Mesothelial cell of epicardium (in vitro differentiated cells): ENCODE measurements at regions not wholly inside any gene's neighbourhood (a gene's known extent, or its start where the extent isn't known, plus 50 kb on each side); places are given as distances from the start of the nearest gene placed in this dataset.
"Not testable (repeated sequence)": the region's sequence is repeated elsewhere in the genome, so short reads cannot be mapped to it uniquely, and the experiment has no call there.

Experiments used
- DNase-seq, 2 experiments: peaks; one replicate each; pipeline ENCODE4 v3.0.0; 2021; ENCODE audit warnings: low spot score in 2 of 2; ENCODE audit not compliant: unreplicated experiment in 2 of 2
- H3K27ac Mint-ChIP-seq: 2 replicates; pipeline ENCODE4 v1.8.0; 2021; ENCODE audit warnings: mixed read lengths
- H3K27me3 Mint-ChIP-seq: 2 replicates; pipeline ENCODE4 v1.8.0; 2021; ENCODE audit warnings: low read depth, mixed read lengths
- H3K36me3 Mint-ChIP-seq: 2 replicates; pipeline ENCODE4 v1.8.0; 2021; ENCODE audit warnings: mixed read lengths
- H3K4me1 Mint-ChIP-seq: 2 replicates; pipeline ENCODE4 v1.8.0; 2021; ENCODE audit warnings: mixed read lengths
- H3K4me3 Mint-ChIP-seq: 2 replicates; pipeline ENCODE4 v1.8.0; 2021; ENCODE audit warnings: mild to moderate bottlenecking, moderate library complexity, mixed read lengths
- H3K9me3 Mint-ChIP-seq: 2 replicates; pipeline ENCODE4 v1.8.0; 2021; ENCODE audit warnings: mixed read lengths
- TF ChIP-seq, protein P1 (sequence below): fragments of 200-600 bp; sonication (generic); IDR thresholded peaks from one replicate; pipeline ENCODE4 v1.5.0; 2021; ENCODE audit warnings: antibody characterized with exemption; ENCODE audit not compliant: unreplicated experiment

DNA sequence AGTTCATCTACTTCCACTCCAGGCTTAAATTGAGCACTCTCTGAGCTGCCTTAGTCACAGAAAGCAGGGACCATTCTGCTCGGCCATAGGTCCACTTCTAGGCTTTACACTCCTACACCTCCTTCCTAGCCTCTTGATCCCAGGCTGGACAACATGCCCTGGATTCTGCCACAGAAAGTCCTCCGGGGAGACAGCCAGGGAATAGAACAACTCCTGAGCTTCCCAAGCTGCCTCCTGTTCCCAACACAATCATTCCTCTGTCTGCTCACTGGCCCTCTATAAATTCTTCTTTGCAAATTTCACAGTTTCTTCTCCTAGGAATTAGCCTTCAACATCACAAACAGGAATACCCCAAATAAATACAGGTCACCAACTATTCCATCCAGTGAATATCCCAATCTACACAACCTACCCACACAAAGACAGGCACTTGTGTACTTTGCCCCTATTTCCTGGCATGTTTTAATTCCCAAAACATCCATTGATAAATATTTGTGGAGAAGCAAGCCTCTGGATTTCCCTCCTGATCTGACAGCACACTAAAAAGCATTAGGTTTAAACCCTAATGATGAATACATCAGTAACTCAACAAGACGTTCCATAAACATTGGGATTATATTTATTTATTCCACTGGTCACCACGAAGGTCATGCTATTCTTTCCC is 125.5 kb downstream of the ENC1 start:
- Mint-ChIP-seq H3K27me3 (no peaks in the 10 kb centered on the region), H3K36me3 (no peaks in the 10 kb centered on the region), H3K9me3 (no peaks in the 10 kb centered on the region), H3K4me1 (peaks cover 6% of the 10 kb centered on the region), H3K27ac (no peak overlapping the region), H3K4me3 (no peak overlapping the region)
- TF ChIP-seq, protein P1, sequence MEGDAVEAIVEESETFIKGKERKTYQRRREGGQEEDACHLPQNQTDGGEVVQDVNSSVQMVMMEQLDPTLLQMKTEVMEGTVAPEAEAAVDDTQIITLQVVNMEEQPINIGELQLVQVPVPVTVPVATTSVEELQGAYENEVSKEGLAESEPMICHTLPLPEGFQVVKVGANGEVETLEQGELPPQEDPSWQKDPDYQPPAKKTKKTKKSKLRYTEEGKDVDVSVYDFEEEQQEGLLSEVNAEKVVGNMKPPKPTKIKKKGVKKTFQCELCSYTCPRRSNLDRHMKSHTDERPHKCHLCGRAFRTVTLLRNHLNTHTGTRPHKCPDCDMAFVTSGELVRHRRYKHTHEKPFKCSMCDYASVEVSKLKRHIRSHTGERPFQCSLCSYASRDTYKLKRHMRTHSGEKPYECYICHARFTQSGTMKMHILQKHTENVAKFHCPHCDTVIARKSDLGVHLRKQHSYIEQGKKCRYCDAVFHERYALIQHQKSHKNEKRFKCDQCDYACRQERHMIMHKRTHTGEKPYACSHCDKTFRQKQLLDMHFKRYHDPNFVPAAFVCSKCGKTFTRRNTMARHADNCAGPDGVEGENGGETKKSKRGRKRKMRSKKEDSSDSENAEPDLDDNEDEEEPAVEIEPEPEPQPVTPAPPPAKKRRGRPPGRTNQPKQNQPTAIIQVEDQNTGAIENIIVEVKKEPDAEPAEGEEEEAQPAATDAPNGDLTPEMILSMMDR = no peak
- DNase-seq = no peak

DNA sequence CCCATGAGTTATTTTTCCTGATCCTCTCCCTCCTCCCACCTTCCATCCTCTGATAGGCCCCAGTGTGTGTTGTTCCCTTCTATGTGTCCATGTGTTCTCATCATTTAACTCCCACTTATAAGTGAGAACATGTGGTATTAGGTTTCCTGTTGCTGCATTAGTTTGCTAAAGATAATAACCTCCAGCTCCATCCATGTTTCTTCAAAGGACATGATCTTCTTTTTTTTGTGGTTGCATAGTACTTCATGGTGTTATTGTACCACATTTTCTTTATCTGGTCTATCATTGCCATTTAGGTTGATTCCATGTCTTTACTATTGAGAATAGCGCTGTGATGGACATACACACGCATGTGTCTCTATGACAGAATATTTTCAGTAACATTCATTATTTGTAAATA is 128.8 kb downstream of the ENC1 start:
- DNase-seq, H3K36me3 Mint-ChIP-seq, H3K27ac Mint-ChIP-seq, H3K27me3 Mint-ChIP-seq, H3K9me3 Mint-ChIP-seq, H3K4me3 Mint-ChIP-seq: not testable (repeated sequence)
- H3K4me1 Mint-ChIP-seq = peaks cover 13% of the 10 kb centered on the region

DNA sequence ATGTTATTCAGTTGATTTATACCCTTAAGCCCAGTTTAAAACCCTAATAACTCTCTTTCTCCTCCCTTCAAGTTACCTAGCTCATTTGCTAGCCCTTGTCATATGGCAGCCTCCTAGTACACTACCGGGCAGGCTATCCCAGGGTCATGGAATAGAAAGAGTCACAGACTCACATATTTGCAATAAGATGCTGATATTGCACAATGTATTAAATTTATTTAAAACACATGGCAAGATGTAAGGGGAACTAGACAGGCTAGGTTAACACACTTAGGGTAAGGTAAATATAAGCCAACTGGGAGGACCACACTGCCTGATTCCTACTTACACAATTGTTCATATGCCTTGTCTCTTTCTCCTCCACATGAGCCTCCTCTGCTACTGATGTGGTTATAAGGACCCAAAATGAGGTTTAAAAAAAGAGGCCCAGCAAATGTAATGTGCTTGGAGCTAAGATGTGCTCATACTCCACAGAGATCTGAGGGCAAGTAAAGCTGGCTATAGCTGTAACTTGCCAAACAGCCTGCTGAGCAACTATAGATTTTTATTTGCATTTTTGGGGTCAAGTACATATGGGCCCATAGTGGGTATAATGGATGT is 130.0 kb downstream of the ENC1 start:
- DNase-seq = no peak
- TF ChIP-seq, protein P1 = no peak
- no peaks in the 10 kb centered on the region for H3K36me3 Mint-ChIP-seq
- no peaks in the 10 kb centered on the region for H3K9me3 Mint-ChIP-seq
- no peaks in the 10 kb centered on the region for H3K27me3 Mint-ChIP-seq
- peaks cover 7% of the 10 kb centered on the region for H3K4me1 Mint-ChIP-seq
- H3K27ac Mint-ChIP-seq = no peak overlapping the region
- no peak overlapping the region for H3K4me3 Mint-ChIP-seq

DNA sequence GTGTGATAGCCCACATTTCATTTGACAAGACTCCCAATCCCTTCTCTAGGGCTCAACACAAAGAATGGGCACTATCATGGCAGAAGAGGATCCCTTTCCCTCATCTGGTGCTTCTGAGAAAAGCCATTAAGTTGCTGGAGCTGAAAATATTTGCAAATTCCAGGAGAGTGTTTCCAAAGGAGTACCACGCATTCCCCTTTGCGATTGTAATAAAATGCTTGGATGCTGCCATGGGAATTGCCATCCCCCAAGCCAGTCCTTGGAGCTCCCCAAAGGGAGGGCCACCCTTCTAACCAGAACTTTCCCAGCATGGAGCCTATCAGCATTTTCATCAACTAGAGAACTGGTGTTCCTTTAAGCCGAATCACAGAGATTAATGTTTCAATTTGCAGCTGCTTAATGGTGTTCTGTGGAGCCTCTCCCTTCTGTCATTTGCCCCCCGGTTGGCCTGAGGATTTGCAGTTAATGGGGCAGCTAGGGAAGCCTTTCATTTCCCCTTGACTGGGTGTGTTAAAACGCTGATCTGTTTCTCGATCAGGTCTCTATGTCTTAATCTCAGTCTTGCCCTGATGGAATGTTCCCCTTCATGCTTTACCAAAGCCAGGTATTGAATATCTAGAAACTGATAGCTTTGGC is 133.0 kb downstream of the ENC1 start:
- Mint-ChIP-seq H3K27me3 (no peaks in the 10 kb centered on the region), H3K4me1 (peaks cover 12% of the 10 kb centered on the region), H3K9me3 (no peaks in the 10 kb centered on the region), H3K4me3 (no peak overlapping the region), H3K27ac (no peak overlapping the region), H3K36me3 (no peaks in the 10 kb centered on the region)
- DNase-seq = no peak
- TF ChIP-seq, protein P1 = no peak

DNA sequence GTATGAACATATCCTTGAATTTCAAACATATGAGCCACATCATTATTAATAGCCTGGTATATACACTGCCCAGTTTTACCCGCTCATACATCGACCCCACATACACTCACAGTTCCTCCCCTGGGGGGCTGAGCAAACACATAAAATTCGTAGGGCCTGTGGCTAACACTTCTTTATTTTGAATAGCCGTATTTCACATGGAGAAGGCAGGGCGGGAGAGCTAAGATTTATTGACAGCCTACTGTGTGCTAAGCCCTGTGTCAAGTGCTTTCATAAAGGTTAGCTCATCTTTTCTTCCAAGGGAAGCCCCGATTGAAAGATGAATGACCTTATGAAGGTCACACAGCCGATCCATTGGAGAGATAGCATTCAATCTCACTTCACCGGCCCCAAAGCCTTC is 134.4 kb downstream of the ENC1 start:
- peaks cover 15% of the 10 kb centered on the region for H3K4me1 Mint-ChIP-seq
- TF ChIP-seq, protein P1 = no peak
- H3K4me3 Mint-ChIP-seq = no peak overlapping the region
- H3K36me3 Mint-ChIP-seq = no peaks in the 10 kb centered on the region
- no peak overlapping the region for H3K27ac Mint-ChIP-seq
- H3K9me3 Mint-ChIP-seq = no peaks in the 10 kb centered on the region
- DNase-seq = no peak
- H3K27me3 Mint-ChIP-seq = no peaks in the 10 kb centered on the region

DNA sequence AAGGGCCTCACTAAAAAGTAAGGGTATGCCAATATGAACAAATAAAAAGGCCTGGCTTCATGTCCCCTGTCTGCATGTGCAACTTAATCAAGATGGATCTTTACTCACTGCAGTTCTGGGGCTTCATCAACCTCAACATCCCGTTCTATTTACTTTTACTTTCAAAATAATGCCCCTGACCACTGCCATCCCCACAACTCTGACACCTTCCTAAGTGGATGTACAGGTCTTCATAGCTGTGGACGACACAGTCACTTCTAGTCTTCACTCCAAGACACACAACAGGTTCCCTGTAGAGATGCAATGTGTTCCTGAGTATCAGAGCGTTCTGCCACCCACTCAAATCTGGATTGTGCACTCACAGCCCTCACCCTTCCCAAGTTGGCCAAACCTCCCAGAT is 136.1 kb downstream of the ENC1 start:
- no peak overlapping the region for H3K27ac Mint-ChIP-seq
- H3K4me3 Mint-ChIP-seq = no peak overlapping the region
- no peaks in the 10 kb centered on the region for H3K36me3 Mint-ChIP-seq
- TF ChIP-seq, protein P1 = no peak
- no peaks in the 10 kb centered on the region for H3K9me3 Mint-ChIP-seq
- H3K4me1 Mint-ChIP-seq = peaks cover 31% of the 10 kb centered on the region
- no peaks in the 10 kb centered on the region for H3K27me3 Mint-ChIP-seq
- no peak for DNase-seq
